BJ (cell line): ENCODE measurements at regions not wholly inside any gene's neighbourhood (a gene's known extent, or its start where the extent isn't known, plus 50 kb on each side); places are given as distances from the start of the nearest gene placed in this dataset.

Source experiments
- CTCF ChIA-PET: fragments of 350-600 bp; formaldehyde crosslinking; extraction: SDS; loops from one replicate; lab custom pipeline; 2021; ENCODE audit warnings: antibody characterized with exemption, inconsistent platforms; lab: Yijun Ruan, JAX
- POLR2A ChIA-PET: fragments of 300-600 bp; sonication (Branson Sonifier 250); formaldehyde crosslinking; extraction: SDS; loops from one replicate; lab custom pipeline; 2021; ENCODE audit warnings: antibody characterized with exemption; lab: Charles Lee
- DNase-seq: peaks from one replicate; pipeline ENCODE4 v3.0.0-alpha.2; 2011; ENCODE audit warnings: low read depth
- H3K27me3 ChIP-seq: 2 replicates; pipeline ENCODE4 v1.6.0; 2011; ENCODE audit warnings: low read length; ENCODE audit not compliant: control insufficient read depth, insufficient read depth
- H3K36me3 ChIP-seq: 2 replicates; pipeline ENCODE4 v1.5.1; 2011; ENCODE audit warnings: low read length; ENCODE audit not compliant: control insufficient read depth, insufficient read depth
- H3K4me3 ChIP-seq: 2 replicates; pipeline ENCODE4 v1.5.1; 2011; ENCODE audit warnings: low read depth, mild to moderate bottlenecking, control low read depth, low read length
- CTCF ChIP-seq: IDR thresholded peaks from 2 replicates; pipeline ENCODE4 v1.5.1; 2011; ENCODE audit warnings: low read depth, mild to moderate bottlenecking, control low read depth, inconsistent platforms, low read length, moderate library complexity; ENCODE audit not compliant: insufficient read depth

GRCh38 chr11:116194156-116194904 lies 578.5 kb downstream of the BUD13 start:
- DNase-seq, result no peak
- ChIA-PET CTCF (interaction anchor here (0.6 to 1.7 kb wide), 2 partner anchors 23 to 1408 kb away, joined by 3 to 4 read pairs; no protein-coding TSS in a partner anchor), POLR2A (no interaction called here)
- no peak for TF ChIP-seq CTCF
- Histone ChIP-seq H3K4me3 (no peak overlapping the region), H3K27me3 (no peaks in the 10 kb centered on the region), H3K36me3 (no peaks in the 10 kb centered on the region)

GRCh38 chr11:116193321-116194131 lies 579.3 kb downstream of the BUD13 start:
- no peak for DNase-seq
- ChIA-PET CTCF (interaction anchor here (0.6 to 1.7 kb wide), 3 partner anchors 24 to 1408 kb away, joined by 3 to 4 read pairs (median 3); no protein-coding TSS in a partner anchor), POLR2A (no interaction called here)
- Histone ChIP-seq H3K4me3 (peak overlapping the region; percentile 47), H3K36me3 (no peaks in the 10 kb centered on the region), H3K27me3 (no peaks in the 10 kb centered on the region)
- TF ChIP-seq CTCF, result no peak

GRCh38 chr11:116192509-116193210 lies 580.1 kb downstream of the BUD13 start:
- no peak for DNase-seq
- Histone ChIP-seq H3K27me3 (no peaks in the 10 kb centered on the region), H3K36me3 (no peaks in the 10 kb centered on the region), H3K4me3 (no peak overlapping the region; the same call in 1 of the 2 replicates)
- TF ChIP-seq CTCF, result no peak
- ChIA-PET POLR2A (no interaction called here), CTCF (interaction anchor here (1.1 to 1.7 kb wide), 2 partner anchors 25 to 858 kb away, joined by 3 to 4 read pairs; no protein-coding TSS in a partner anchor)

GRCh38 chr11:116190861-116191260 lies 581.9 kb downstream of the BUD13 start:
- Histone ChIP-seq H3K36me3 (no peaks in the 10 kb centered on the region), H3K4me3 (no peak overlapping the region), H3K27me3 (no peaks in the 10 kb centered on the region)
- TF ChIP-seq CTCF, result no peak
- CTCF ChIA-PET, result interaction anchor here (0.8 kb wide), 1 partner anchor 33 kb away, joined by 3 read pairs; no protein-coding TSS in a partner anchor
- DNase-seq, result no peak
- POLR2A ChIA-PET, result no interaction called here
